ENCODE measurements at regions not wholly inside any gene's neighbourhood (a gene's known extent, or its start where the extent isn't known, plus 50 kb on each side); places are given as distances from the start of the nearest gene placed in this dataset.
"Not testable (repeated sequence)": the region's sequence is repeated elsewhere in the genome, so short reads cannot be mapped to it uniquely, and the experiment has no call there.

DNA sequence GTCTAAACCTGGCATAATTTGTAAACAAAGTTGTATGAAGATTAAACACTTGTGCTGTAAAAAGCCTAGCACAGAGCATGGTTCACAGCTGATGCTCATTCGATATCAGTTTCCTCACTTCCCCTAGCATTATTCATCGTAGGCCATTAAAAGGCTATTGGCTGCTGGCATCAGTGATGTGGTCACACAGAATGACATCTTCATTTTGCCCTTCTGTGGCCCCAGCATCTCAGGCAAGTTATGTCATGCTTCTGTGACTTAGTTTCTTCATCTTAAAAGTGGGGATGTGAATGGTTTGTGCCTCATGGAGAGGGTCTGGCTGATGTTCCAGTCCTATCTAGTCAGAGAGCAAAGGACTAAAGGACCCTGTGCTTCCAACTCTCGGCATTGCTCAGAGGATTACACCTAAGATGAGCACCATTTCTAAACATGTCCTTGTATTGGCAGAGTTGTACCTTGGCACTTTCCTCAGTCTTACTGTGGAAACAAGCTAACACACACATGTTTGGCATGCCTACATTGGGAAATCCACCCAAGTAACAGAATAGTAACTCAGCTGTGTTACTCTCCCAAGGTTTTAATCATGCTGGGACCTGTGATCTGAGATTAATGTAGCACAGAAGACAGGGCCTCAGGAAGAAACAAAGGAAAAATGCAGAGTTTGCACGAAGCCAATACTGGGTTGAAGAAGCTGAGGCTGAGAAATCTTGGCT is 83.5 kb upstream of the OR9Q1 start:
- DNase-seq: no peak
- ATAC-seq: no peak
- no peaks in the 10 kb centered on the region for H3K36me3 Mint-ChIP-seq (ENCODE audit: insufficient read depth)
- no peaks in the 10 kb centered on the region for H3K4me1 Mint-ChIP-seq (ENCODE audit: low read depth)
- no peaks in the 10 kb centered on the region for H3K9me3 Mint-ChIP-seq
- H3K4me3 Mint-ChIP-seq: no peak overlapping the region
- H3K27me3 Mint-ChIP-seq (ENCODE audit: low read depth): peaks cover 5% of the 10 kb centered on the region

GRCh38 chr11:57941875-57942274 is 81.8 kb upstream of the OR9Q1 start:
- Mint-ChIP-seq H3K4me3 (no peak overlapping the region), H3K36me3 (ENCODE audit: insufficient read depth) (no peaks in the 10 kb centered on the region), H3K27me3 (ENCODE audit: low read depth) (peaks cover 3% of the 10 kb centered on the region), H3K4me1 (ENCODE audit: low read depth) (no peaks in the 10 kb centered on the region), H3K9me3 (no peaks in the 10 kb centered on the region)
- no peak for ATAC-seq
- DNase-seq: no peak

GRCh38 chr11:57942808-57943207 is 80.9 kb upstream of the OR9Q1 start:
- Mint-ChIP-seq H3K36me3 (ENCODE audit: insufficient read depth) (no peaks in the 10 kb centered on the region), H3K9me3 (no peaks in the 10 kb centered on the region), H3K27me3 (ENCODE audit: low read depth) (peaks cover 3% of the 10 kb centered on the region), H3K4me1 (ENCODE audit: low read depth) (no peaks in the 10 kb centered on the region), H3K4me3 (no peak overlapping the region)
- no peak for ATAC-seq
- no peak for DNase-seq

DNA sequence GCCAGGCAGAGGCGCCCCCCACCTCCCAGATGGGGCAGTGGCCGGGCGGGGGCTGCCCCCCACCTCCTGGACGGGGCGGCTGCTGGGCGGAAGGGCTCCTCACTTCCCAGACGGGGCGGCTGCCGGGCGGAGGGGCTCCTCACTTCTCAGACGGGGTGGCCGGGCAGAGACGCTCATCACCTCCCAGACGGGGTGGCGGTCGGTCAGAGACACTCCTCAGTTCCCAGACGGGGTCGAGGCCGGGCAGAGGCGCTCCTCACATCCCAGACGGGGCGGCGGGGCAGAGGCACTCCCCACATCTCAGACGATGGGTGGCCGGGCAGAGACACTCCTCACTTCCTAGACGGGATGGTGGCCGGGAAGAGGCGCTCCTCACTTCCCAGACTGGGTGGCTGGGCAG is 79.9 kb upstream of the OR9Q1 start:
- H3K9me3 Mint-ChIP-seq; H3K36me3 Mint-ChIP-seq (ENCODE audit: insufficient read depth); H3K4me3 Mint-ChIP-seq; H3K27me3 Mint-ChIP-seq (ENCODE audit: low read depth); DNase-seq; ATAC-seq; H3K4me1 Mint-ChIP-seq (ENCODE audit: low read depth): not testable (repeated sequence)

- Mint-ChIP-seq H3K27me3 (ENCODE audit: low read depth) (no peaks in the 10 kb centered on the region), H3K9me3 (no peaks in the 10 kb centered on the region), H3K4me3 (no peak overlapping the region), H3K4me1 (ENCODE audit: low read depth) (no peaks in the 10 kb centered on the region), H3K36me3 (ENCODE audit: insufficient read depth) (no peaks in the 10 kb centered on the region)
- ATAC-seq (no peak), DNase-seq (no peak)
These were observed 77.1 kb upstream of the OR9Q1 start for GRCh38 chr11:57946628-57947027.

GRCh38 chr11:57964660-57965059 is 59.0 kb upstream of the OR9Q1 start:
- DNase-seq (no peak), ATAC-seq (no peak)
- peaks cover 3% of the 10 kb centered on the region for H3K9me3 Mint-ChIP-seq
- no peaks in the 10 kb centered on the region for H3K4me1 Mint-ChIP-seq (ENCODE audit: low read depth)
- H3K36me3 Mint-ChIP-seq (ENCODE audit: insufficient read depth): no peaks in the 10 kb centered on the region
- no peaks in the 10 kb centered on the region for H3K27me3 Mint-ChIP-seq (ENCODE audit: low read depth)
- no peak overlapping the region for H3K4me3 Mint-ChIP-seq

DNA sequence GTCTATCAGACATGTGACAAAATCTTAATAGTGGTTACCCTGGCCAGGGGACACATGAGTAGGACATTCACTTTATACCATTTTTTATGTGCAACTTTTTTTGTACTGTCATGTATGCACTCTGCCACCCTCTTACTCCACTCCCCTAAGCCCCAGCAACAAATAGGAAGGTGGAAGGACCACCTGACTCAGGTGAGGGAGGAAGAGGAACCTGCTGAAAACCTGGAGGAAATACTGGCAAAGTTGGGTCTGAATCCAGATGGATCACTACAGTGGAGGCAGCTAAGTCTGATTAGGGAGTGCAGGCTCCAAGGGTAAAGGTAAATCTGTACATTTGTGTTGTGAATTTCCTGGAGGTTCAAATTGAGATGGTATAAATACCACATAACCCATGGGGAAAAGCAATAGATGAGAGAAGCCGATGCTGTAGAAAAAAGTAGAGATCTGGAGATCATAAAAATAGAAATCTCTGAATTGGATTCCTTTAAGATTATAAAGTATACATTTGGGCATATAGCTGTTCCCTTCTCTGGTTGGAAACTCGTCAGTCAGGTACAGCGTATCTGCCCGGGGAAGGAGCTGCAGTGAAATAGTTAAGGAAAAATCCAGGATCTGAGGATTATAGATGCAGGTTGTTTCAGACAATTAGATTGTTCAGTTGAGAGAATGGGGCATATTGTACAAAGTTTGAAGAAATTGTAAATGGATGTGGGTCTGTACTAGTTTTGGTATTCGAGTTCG is 52.2 kb upstream of the OR9Q1 start:
- H3K9me3 Mint-ChIP-seq: no peaks in the 10 kb centered on the region
- ATAC-seq (no peak), DNase-seq (no peak)
- no peaks in the 10 kb centered on the region for H3K36me3 Mint-ChIP-seq (ENCODE audit: insufficient read depth)
- peaks cover 10% of the 10 kb centered on the region for H3K27me3 Mint-ChIP-seq (ENCODE audit: low read depth)
- no peaks in the 10 kb centered on the region for H3K4me1 Mint-ChIP-seq (ENCODE audit: low read depth)
- H3K4me3 Mint-ChIP-seq: no peak overlapping the region

GRCh38 chr11:57972013-57972367 is 51.7 kb upstream of the OR9Q1 start:
- DNase-seq: no peak
- H3K4me1 Mint-ChIP-seq (ENCODE audit: low read depth): no peaks in the 10 kb centered on the region
- no peak overlapping the region for H3K4me3 Mint-ChIP-seq
- H3K27me3 Mint-ChIP-seq (ENCODE audit: low read depth): peaks cover 10% of the 10 kb centered on the region
- H3K36me3 Mint-ChIP-seq (ENCODE audit: insufficient read depth): no peaks in the 10 kb centered on the region
- no peak for ATAC-seq
- H3K9me3 Mint-ChIP-seq: no peaks in the 10 kb centered on the region
